CD14-positive monocyte (primary cell): ENCODE measurements at regions not wholly inside any gene's neighbourhood (a gene's known extent, or its start where the extent isn't known, plus 50 kb on each side); places are given as distances from the start of the nearest gene placed in this dataset.

Experiments used
- DNase-seq, 3 donors: peaks; one replicate each; pipeline ENCODE4 v3.0.0-alpha.2; 2011 to 2022
- H2AFZ ChIP-seq: 2 replicates; pipeline ENCODE4 v1.6.0; 2012; ENCODE audit warnings: mild to moderate bottlenecking, low read depth, low read length, inconsistent platforms; ENCODE audit not compliant: insufficient read depth, poor library complexity, severe bottlenecking
- H3K27ac ChIP-seq, 2 donors: 1 replicate in 1 of 2; 2 replicates in 1 of 2; pipeline ENCODE4 v1.5.1; 2012 to 2013; ENCODE audit warnings: low read length in 2 of 2, control low read depth in 1 of 2, inconsistent platforms in 1 of 2, low read depth in 1 of 2, mild to moderate bottlenecking in 1 of 2
- H3K27me3 ChIP-seq, 2 donors: one replicate each; pipeline versions ENCODE4 v1.6.0 to v1.6.1; 2011 to 2013; ENCODE audit warnings: low read length in 2 of 2; ENCODE audit not compliant: control insufficient read depth in 2 of 2, insufficient read depth in 2 of 2
- H3K36me3 ChIP-seq, 2 donors: replicated peaks in 1 of 2; 1 replicate in 1 of 2; 2 replicates in 1 of 2; pipeline versions ENCODE4 v1.5.1 to v1.6.1; 2012 to 2013; ENCODE audit warnings: low read length in 2 of 2, control low read depth in 1 of 2, inconsistent platforms in 1 of 2, mild to moderate bottlenecking in 1 of 2; ENCODE audit not compliant: insufficient read depth in 2 of 2, control insufficient read depth in 1 of 2
- H3K4me1 ChIP-seq, 2 donors: 1 replicate in 1 of 2; 2 replicates in 1 of 2; pipeline versions ENCODE4 v1.5.1 to v1.6.1; 2012 to 2013; ENCODE audit warnings: low read length in 2 of 2, control low read depth in 1 of 2, inconsistent platforms in 1 of 2, mild to moderate bottlenecking in 1 of 2, moderate library complexity in 1 of 2; ENCODE audit not compliant: insufficient read depth in 2 of 2, control insufficient read depth in 1 of 2
- H3K4me2 ChIP-seq: replicated peaks from 2 replicates; pipeline ENCODE3; 2012; ENCODE audit warnings: low read length, moderate library complexity, mild to moderate bottlenecking; ENCODE audit not compliant: poor library complexity, severe bottlenecking; ENCODE audit errors: extremely low read depth
- H3K4me3 ChIP-seq, 3 experiments: fragments of 200-600 bp in 1 of 3; sonication (generic) in 1 of 3; replicated peaks in 1 of 3; 1 replicate in 2 of 3; 2 replicates in 1 of 3; pipeline ENCODE4 v1.5.1; 2011 to 2013; ENCODE audit warnings: low read length in 3 of 3, mild to moderate bottlenecking in 3 of 3, control low read depth in 2 of 3, low read depth in 2 of 3, inconsistent platforms in 1 of 3, moderate library complexity in 1 of 3
- H3K79me2 ChIP-seq: 2 replicates; pipeline ENCODE4 v1.6.0; 2012; ENCODE audit warnings: mild to moderate bottlenecking, control low read depth, inconsistent platforms, low read length, moderate library complexity; ENCODE audit not compliant: insufficient read depth
- H3K9ac ChIP-seq: 2 replicates; pipeline ENCODE4 v1.6.0; 2017; ENCODE audit warnings: low read length, mild to moderate bottlenecking; ENCODE audit not compliant: insufficient read depth, poor library complexity, severe bottlenecking
- H3K9me3 ChIP-seq, 2 donors: replicated peaks in 1 of 2; 1 replicate in 1 of 2; 2 replicates in 1 of 2; pipeline versions ENCODE4 v1.5.1 to v1.6.1; 2012 to 2013; ENCODE audit warnings: low read length in 2 of 2, control low read depth in 1 of 2; ENCODE audit not compliant: control insufficient read depth in 1 of 2, insufficient read depth in 1 of 2
- H4K20me1 ChIP-seq: 2 replicates; pipeline ENCODE4 v1.6.0; 2012; ENCODE audit warnings: mild to moderate bottlenecking, low read length, control low read depth, moderate library complexity; ENCODE audit not compliant: insufficient read depth
- H3K27ac Mint-ChIP-seq, 7 donors: one replicate each; pipeline ENCODE4 v1.8.0; 2020; ENCODE audit warnings: mild to moderate bottlenecking in 7 of 7, mixed read lengths in 7 of 7, moderate library complexity in 6 of 7, inconsistent platforms in 2 of 7
- H3K27me3 Mint-ChIP-seq, 3 donors: one replicate each; pipeline ENCODE4 v1.8.0; 2021 to 2022; ENCODE audit warnings: low read depth in 3 of 3, mild to moderate bottlenecking in 3 of 3, mixed read lengths in 3 of 3, moderate library complexity in 3 of 3, inconsistent platforms in 1 of 3
- H3K36me3 Mint-ChIP-seq, 2 donors: one replicate each; pipeline ENCODE4 v1.8.0; 2020; ENCODE audit warnings: mixed read lengths in 2 of 2, inconsistent platforms in 1 of 2, mild to moderate bottlenecking in 1 of 2
- H3K4me1 Mint-ChIP-seq: one replicate; pipeline ENCODE4 v1.8.0; 2020; ENCODE audit warnings: mild to moderate bottlenecking, mixed read lengths
- H3K4me3 Mint-ChIP-seq, 2 donors: one replicate each; pipeline ENCODE4 v1.8.0; 2020; ENCODE audit warnings: mild to moderate bottlenecking in 2 of 2, mixed read lengths in 2 of 2, moderate library complexity in 1 of 2
- H3K9me3 Mint-ChIP-seq, 7 donors: one replicate each; pipeline ENCODE4 v1.8.0; 2020 to 2022; ENCODE audit warnings: mixed read lengths in 7 of 7, mild to moderate bottlenecking in 6 of 7, moderate library complexity in 6 of 7, inconsistent platforms in 2 of 7
- WGBS: methylation state at CpG from one replicate; pipeline ENCODE4 v1.1.5; 2013; ENCODE audit warnings: missing lambda C conversion rate; ENCODE audit not compliant: insufficient coverage; 5-methylcytosine and 5-hydroxymethylcytosine counted together
- intact Hi-C, 2 donors: fragments of 100-400 bp; cut with micrococcal nuclease; formaldehyde crosslinking; loops; one replicate each; pipeline versions ENCODE4 v1.15.0 to v1.15.1; 2023
- TF ChIP-seq, protein P1 (sequence below): fragments of 200-600 bp; IDR thresholded peaks from one replicate; pipeline ENCODE4 v1.8.0; 2022; ENCODE audit warnings: antibody characterized with exemption, mild to moderate bottlenecking

DNA sequence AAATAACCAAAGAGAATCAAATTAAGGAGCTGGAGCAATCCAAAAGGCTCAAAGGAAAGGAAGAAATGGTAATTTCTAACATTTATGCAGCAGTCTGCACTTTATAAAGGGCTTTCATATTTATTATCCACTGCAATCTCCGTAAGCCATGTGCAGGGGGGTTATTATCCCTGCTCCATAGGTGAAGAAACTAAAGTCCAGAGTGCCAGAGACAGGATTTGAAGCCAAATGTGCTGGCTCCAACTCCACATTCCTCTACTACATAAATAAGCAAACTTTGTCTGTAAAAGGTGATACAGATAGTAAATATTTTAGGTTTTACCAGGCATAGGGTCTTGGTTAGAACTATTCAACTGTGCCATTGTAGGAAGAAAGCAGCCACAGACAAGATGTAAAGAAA, 221.4 kb downstream of the MINAR1 start:
- H3K79me2 ChIP-seq, result no peaks in the 10 kb centered on the region
- H3K27ac ChIP-seq, result no peak overlapping the region
- no peaks in the 10 kb centered on the region for H3K36me3 Mint-ChIP-seq
- no CpG with 5 or more reads among the region's 1 CpG for WGBS
- H3K4me3 Mint-ChIP-seq, result no peak overlapping the region
- no peak overlapping the region for H3K27ac Mint-ChIP-seq
- H3K4me3 ChIP-seq, result no peak overlapping the region
- H3K27me3 ChIP-seq, result no peaks in the 10 kb centered on the region
- no peaks in the 10 kb centered on the region for H3K4me1 Mint-ChIP-seq
- peaks cover 0 to 12% (median 5%) of the 10 kb centered on the region in 7 donors for H3K9me3 Mint-ChIP-seq
- H3K4me1 ChIP-seq, result no peaks in the 10 kb centered on the region
- intact Hi-C loops, result no loop called here
- TF ChIP-seq, protein P1, sequence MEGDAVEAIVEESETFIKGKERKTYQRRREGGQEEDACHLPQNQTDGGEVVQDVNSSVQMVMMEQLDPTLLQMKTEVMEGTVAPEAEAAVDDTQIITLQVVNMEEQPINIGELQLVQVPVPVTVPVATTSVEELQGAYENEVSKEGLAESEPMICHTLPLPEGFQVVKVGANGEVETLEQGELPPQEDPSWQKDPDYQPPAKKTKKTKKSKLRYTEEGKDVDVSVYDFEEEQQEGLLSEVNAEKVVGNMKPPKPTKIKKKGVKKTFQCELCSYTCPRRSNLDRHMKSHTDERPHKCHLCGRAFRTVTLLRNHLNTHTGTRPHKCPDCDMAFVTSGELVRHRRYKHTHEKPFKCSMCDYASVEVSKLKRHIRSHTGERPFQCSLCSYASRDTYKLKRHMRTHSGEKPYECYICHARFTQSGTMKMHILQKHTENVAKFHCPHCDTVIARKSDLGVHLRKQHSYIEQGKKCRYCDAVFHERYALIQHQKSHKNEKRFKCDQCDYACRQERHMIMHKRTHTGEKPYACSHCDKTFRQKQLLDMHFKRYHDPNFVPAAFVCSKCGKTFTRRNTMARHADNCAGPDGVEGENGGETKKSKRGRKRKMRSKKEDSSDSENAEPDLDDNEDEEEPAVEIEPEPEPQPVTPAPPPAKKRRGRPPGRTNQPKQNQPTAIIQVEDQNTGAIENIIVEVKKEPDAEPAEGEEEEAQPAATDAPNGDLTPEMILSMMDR, result no peak
- no peaks in the 10 kb centered on the region for H3K9me3 ChIP-seq
- no peaks in the 10 kb centered on the region for H4K20me1 ChIP-seq
- DNase-seq, result no peak
- peaks cover 2 to 8% (median 3%) of the 10 kb centered on the region in 3 donors for H3K27me3 Mint-ChIP-seq
- H2AFZ ChIP-seq, result no peak overlapping the region
- no peak overlapping the region for H3K9ac ChIP-seq
- no peaks in the 10 kb centered on the region for H3K36me3 ChIP-seq
- no peak overlapping the region for H3K4me2 ChIP-seq

DNA sequence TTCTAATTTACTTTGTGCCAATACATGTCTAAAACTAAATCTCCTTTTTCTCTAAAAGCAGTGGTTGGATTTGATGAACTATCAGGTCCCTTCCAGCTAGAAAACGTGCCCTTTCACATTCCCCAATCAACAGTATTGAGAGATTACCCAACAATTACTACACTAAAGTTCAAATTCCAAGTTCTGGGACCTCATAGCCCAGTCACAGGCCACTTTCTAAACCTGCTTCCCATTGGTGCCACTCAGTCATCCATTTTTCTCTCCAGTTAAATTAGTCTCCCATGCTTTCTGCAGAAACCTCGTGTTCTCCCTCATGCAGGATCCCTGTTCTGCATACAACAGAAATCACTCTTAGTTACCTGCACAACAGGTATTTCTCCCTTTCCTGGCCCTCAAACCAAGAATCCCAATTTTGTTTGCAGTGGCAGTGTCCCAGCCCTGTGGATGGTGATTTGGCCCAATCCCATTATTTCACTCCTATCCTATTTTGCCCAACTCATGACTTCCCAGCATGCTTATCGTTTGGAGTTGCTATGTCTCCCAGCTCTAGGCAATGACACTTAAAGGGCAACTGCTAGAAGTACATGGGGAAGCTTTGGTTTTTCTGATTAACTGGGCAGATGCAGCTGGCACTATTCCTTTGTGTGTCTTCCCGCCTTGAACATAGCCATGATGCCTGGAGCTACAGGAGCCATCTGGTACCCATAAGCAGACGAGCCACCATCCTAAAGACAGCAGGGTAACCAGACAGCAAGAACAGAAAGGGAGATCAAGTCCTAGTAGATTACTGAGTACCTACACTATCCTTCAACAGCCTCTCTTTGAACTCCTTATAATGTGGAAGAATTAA, 224.2 kb downstream of the MINAR1 start:
- H2AFZ ChIP-seq, result no peak overlapping the region
- no peaks in the 10 kb centered on the region for H3K4me1 Mint-ChIP-seq

More for the DNA sequence above, 224.2 kb downstream of the MINAR1 start:
- Histone ChIP-seq H3K4me1 (no peaks in the 10 kb centered on the region), H3K27ac (no peak overlapping the region), H3K9me3 (no peaks in the 10 kb centered on the region), H3K4me2 (no peak overlapping the region), H3K36me3 (no peaks in the 10 kb centered on the region), H3K27me3 (no peaks in the 10 kb centered on the region), H3K4me3 (no peak overlapping the region), H3K9ac (no peak overlapping the region), H4K20me1 (no peaks in the 10 kb centered on the region), H3K79me2 (no peaks in the 10 kb centered on the region)
- Mint-ChIP-seq H3K4me3 (no peak overlapping the region), H3K27ac (no peak overlapping the region), H3K27me3 (peaks cover 2 to 8% (median 3%) of the 10 kb centered on the region in 3 donors), H3K9me3 (peaks cover 0 to 12% (median 6%) of the 10 kb centered on the region in 7 donors), H3K36me3 (no peaks in the 10 kb centered on the region)
- TF ChIP-seq, protein P1, result no peak
- WGBS, result 84% methylated on average over 5 of the region's 5 CpGs
- DNase-seq, result no peak
- intact Hi-C loops, result no loop called here
